ENCODE measurements at regions not wholly inside any gene's neighbourhood (a gene's known extent, or its start where the extent isn't known, plus 50 kb on each side); places are given as distances from the start of the nearest gene placed in this dataset.

GRCh38 chr9:90112788-90113187 is 508.0 kb downstream of the GADD45G start:
- no peak for TF ChIP-seq POLR2A (IDR thresholded peaks at IDR 0.05; ENCODE audit: extremely low read depth, insufficient read length)
- TF ChIP-seq CTCF (IDR thresholded peaks at IDR 0.05; ENCODE audit: low read depth, low read length): no peak
- TF ChIP-seq MAX (IDR thresholded peaks at IDR 0.05; ENCODE audit: low read depth, low read length): no peak
